SK-N-MC (cell line): ENCODE measurements at regions not wholly inside any gene's neighbourhood (a gene's known extent, or its start where the extent isn't known, plus 50 kb on each side); places are given as distances from the start of the nearest gene placed in this dataset.

Experiments used
- EZH2 ChIP-seq: fragments of 200-600 bp; sonication (generic); IDR thresholded peaks from one replicate; pipeline ENCODE4 v1.6.1; 2017; ENCODE audit warnings: antibody characterized with exemption
- FOXP2 ChIP-seq: optimal IDR thresholded peaks from 2 replicates; pipeline ENCODE3; 2011; ENCODE audit warnings: mild to moderate bottlenecking, moderate library complexity; ENCODE audit not compliant: insufficient read depth; ENCODE audit errors: extremely low read length, control extremely low read depth
- POLR2AphosphoS5 ChIP-seq: IDR thresholded peaks from 2 replicates; pipeline ENCODE4 v1.6.1; 2012; ENCODE audit warnings: mild to moderate bottlenecking, low read depth, low read length, borderline replicate concordance

DNA sequence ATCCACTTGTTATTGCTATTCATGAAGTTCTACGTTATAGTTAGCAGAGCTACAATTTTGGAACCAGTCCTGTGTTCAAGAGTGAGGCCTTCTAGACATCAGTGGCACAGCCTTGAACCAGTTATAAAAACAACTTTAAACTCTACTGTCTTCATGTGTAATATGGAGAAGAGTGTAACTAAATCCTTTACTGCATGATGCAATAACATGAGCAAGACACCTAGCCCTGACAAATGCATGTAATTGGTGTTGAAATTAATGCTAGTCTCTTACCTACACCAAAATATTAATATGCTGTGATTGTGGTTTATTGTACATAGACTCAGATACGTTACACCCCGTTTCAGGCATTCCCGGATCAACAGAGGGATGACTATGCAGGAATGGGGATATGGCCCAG, 654.6 kb downstream of the IRX1 start:
- TF ChIP-seq POLR2AphosphoS5: no peak
- TF ChIP-seq EZH2: no peak
- no peak for TF ChIP-seq FOXP2
